ENCODE measurements at regions not wholly inside any gene's neighbourhood (a gene's known extent, or its start where the extent isn't known, plus 50 kb on each side); places are given as distances from the start of the nearest gene placed in this dataset.

DNA sequence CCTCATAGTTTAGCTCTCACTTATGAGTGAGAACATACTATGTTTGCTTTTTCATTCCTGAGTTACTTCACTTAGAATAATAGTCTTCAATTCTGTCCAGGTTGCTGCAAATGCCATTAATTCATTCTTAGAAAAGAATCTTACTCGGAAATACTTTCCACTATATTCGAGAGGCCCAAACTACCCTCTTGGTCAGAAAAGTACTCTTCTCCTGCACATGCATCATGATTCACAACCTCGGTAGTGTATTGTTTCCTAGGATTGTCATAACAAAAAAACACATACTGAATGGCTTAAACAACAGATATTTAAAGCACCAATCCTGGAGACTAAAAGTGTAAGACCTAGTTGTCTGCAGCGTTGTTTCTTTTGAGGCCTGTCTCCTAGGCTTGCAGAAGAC lies 364.0 kb upstream of the SLC14A2 start:
- H3K27me3 ChIP-seq (ENCODE audit: insufficient read depth in 3 of 3, low read length in 2 of 3): no peaks in the 10 kb centered on the region
- no peaks in the 10 kb centered on the region for H3K36me3 ChIP-seq (ENCODE audit: insufficient read depth in 1 of 2, low read depth in 1 of 2)
- WGBS, 3 donors: 93 to 96% (median 95%) methylated on average over 4 of the region's 4 CpGs
- peaks cover 21% of the 10 kb centered on the region for H3K4me1 ChIP-seq
- H3K9me3 ChIP-seq: no peaks in the 10 kb centered on the region
- TF ChIP-seq, protein P1, sequence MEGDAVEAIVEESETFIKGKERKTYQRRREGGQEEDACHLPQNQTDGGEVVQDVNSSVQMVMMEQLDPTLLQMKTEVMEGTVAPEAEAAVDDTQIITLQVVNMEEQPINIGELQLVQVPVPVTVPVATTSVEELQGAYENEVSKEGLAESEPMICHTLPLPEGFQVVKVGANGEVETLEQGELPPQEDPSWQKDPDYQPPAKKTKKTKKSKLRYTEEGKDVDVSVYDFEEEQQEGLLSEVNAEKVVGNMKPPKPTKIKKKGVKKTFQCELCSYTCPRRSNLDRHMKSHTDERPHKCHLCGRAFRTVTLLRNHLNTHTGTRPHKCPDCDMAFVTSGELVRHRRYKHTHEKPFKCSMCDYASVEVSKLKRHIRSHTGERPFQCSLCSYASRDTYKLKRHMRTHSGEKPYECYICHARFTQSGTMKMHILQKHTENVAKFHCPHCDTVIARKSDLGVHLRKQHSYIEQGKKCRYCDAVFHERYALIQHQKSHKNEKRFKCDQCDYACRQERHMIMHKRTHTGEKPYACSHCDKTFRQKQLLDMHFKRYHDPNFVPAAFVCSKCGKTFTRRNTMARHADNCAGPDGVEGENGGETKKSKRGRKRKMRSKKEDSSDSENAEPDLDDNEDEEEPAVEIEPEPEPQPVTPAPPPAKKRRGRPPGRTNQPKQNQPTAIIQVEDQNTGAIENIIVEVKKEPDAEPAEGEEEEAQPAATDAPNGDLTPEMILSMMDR (IDR thresholded peaks at IDR 0.05): no peak
- H3K4me3 ChIP-seq: no peak overlapping the region
- ATAC-seq: no peak
- no peak overlapping the region for H3K27ac ChIP-seq
- no peak for DNase-seq
- intact Hi-C loops (cut with DNase I): no loop called here

DNA sequence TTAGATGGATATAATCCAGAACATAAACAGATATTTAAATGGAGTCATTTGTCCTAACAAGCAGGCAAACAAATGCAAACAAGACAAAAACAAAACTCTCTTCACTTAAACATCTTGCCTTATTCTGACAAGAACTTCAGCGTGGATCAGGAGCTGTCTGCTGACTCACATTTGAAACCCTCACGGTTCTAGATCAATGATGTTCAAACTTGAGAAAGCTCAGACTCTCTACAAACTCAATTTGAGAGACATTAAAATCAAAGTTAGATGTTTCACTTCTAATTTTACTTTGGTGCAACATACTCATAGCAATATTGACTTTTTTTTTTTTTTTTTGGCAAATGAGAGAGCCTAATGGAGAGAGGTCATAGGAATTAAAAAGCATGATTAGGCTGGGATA lies 362.8 kb upstream of the SLC14A2 start:
- 91 to 94% (median 93%) methylated on average over 2 of the region's 2 CpGs for WGBS, 3 donors
- no peaks in the 10 kb centered on the region for H3K27me3 ChIP-seq (ENCODE audit: insufficient read depth in 3 of 3, low read length in 2 of 3)
- peaks cover 21% of the 10 kb centered on the region for H3K4me1 ChIP-seq

DNA sequence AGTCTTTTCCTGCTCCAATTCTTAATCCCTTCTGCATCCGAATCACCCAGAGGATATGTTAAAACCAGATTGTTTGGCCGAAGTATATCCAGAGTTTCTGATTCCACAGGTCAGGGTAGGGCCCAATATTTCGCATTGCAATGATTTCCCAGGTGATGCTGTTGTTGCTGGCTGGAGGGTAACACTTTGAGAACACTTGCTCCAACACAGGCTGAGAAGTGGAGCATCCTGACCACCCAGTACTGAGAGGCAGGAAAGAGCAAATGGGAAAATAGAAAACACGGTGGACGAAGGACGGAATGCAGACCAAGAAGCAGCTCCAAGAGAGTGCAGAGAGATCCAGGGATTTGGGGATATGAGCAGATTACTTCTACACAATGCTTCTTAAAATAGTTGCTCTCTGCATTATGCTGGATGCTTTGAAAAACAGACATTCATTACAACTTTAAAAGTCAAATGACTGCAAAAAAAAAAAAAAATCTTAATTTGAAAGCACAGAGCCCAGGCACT lies 362.2 kb upstream of the SLC14A2 start:
- Histone ChIP-seq H3K27ac (no peak overlapping the region), H3K4me1 (peaks cover 17% of the 10 kb centered on the region), H3K36me3 (ENCODE audit: insufficient read depth in 1 of 2, low read depth in 1 of 2) (no peaks in the 10 kb centered on the region), H3K4me3 (no peak overlapping the region), H3K9me3 (no peaks in the 10 kb centered on the region), H3K27me3 (ENCODE audit: insufficient read depth in 3 of 3, low read length in 2 of 3) (no peaks in the 10 kb centered on the region)
- intact Hi-C loops (cut with DNase I): no loop called here
- DNase-seq (no peak), ATAC-seq (no peak)
- TF ChIP-seq, protein P1 (IDR thresholded peaks at IDR 0.05): no peak
- WGBS, 3 donors: 72 to 84% (median 82%) methylated on average over 6 of the region's 6 CpGs

More for the DNA sequence above, 362.8 kb upstream of the SLC14A2 start:
- no peaks in the 10 kb centered on the region for H3K36me3 ChIP-seq (ENCODE audit: insufficient read depth in 1 of 2, low read depth in 1 of 2)
- ATAC-seq: no peak
- no peak for DNase-seq
- TF ChIP-seq, protein P1 (IDR thresholded peaks at IDR 0.05): no peak
- H3K4me3 ChIP-seq: no peak overlapping the region
- intact Hi-C loops (cut with DNase I): no loop called here
- no peaks in the 10 kb centered on the region for H3K9me3 ChIP-seq
- no peak overlapping the region for H3K27ac ChIP-seq

DNA sequence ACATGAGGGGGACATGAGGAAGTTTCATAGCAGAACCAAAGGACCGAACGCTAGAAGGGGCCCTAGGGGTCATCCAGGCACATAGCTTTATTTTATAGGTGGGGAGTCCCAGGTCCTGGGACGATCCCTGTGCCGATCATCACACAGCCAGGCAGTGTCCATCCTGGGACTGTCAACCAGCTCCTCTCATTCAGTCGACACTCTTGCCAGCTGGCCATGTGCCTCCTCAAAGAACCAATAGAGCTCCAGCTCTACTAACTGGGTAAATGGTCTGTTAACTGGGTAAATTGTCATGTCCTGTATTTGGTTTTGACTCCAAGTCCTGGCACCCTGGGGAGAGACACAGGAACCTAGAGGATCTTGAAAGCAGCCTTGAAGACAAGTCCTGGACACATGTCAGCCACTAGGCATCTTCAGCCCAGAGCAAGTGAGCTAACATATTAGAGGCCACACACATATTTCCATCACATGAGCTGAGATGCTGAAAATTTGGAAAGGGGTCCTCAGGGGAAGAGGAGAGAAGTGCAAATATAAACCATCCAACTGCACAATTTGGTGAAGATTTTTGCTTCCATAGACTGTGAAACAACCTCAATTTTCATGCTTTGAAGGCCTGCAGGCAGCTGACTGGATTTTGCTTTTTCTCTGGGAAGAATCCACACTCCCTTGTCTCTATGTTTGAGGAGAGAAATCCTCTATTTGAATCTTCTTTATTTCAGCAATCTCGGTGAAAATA lies 361.1 kb upstream of the SLC14A2 start:
- peak in 1 of 4 donors; percentile 8 for ATAC-seq
- Histone ChIP-seq H3K4me1 (peaks cover 8% of the 10 kb centered on the region), H3K27ac (peak overlapping the region; percentile 44), H3K4me3 (no peak overlapping the region), H3K9me3 (no peaks in the 10 kb centered on the region), H3K27me3 (ENCODE audit: insufficient read depth in 3 of 3, low read length in 2 of 3) (no peaks in the 10 kb centered on the region), H3K36me3 (ENCODE audit: insufficient read depth in 1 of 2, low read depth in 1 of 2) (no peaks in the 10 kb centered on the region)
- WGBS, 3 donors: 47 to 62% (median 52%) methylated on average over 6 of the region's 6 CpGs
- peak in 1 of 2 donors; percentile 68 for DNase-seq
- intact Hi-C loops (cut with DNase I): no loop called here
- TF ChIP-seq, protein P1 (IDR thresholded peaks at IDR 0.05): no peak
